CD14-positive monocyte (primary cell): ENCODE measurements at regions not wholly inside any gene's neighbourhood (a gene's known extent, or its start where the extent isn't known, plus 50 kb on each side); places are given as distances from the start of the nearest gene placed in this dataset.
"Not testable (repeated sequence)": the region's sequence is repeated elsewhere in the genome, so short reads cannot be mapped to it uniquely, and the experiment has no call there.

Experiments used
- DNase-seq, 3 donors: peaks; one replicate each; pipeline ENCODE4 v3.0.0-alpha.2; 2011 to 2022
- H2AFZ ChIP-seq: 2 replicates; pipeline ENCODE4 v1.6.0; 2012; ENCODE audit warnings: mild to moderate bottlenecking, low read depth, low read length, inconsistent platforms; ENCODE audit not compliant: insufficient read depth, poor library complexity, severe bottlenecking
- H3K27ac ChIP-seq, 2 donors: 1 replicate in 1 of 2; 2 replicates in 1 of 2; pipeline ENCODE4 v1.5.1; 2012 to 2013; ENCODE audit warnings: low read length in 2 of 2, control low read depth in 1 of 2, inconsistent platforms in 1 of 2, low read depth in 1 of 2, mild to moderate bottlenecking in 1 of 2
- H3K27me3 ChIP-seq, 2 donors: one replicate each; pipeline versions ENCODE4 v1.6.0 to v1.6.1; 2011 to 2013; ENCODE audit warnings: low read length in 2 of 2; ENCODE audit not compliant: control insufficient read depth in 2 of 2, insufficient read depth in 2 of 2
- H3K36me3 ChIP-seq, 2 donors: replicated peaks in 1 of 2; 1 replicate in 1 of 2; 2 replicates in 1 of 2; pipeline versions ENCODE4 v1.5.1 to v1.6.1; 2012 to 2013; ENCODE audit warnings: low read length in 2 of 2, control low read depth in 1 of 2, inconsistent platforms in 1 of 2, mild to moderate bottlenecking in 1 of 2; ENCODE audit not compliant: insufficient read depth in 2 of 2, control insufficient read depth in 1 of 2
- H3K4me1 ChIP-seq, 2 donors: 1 replicate in 1 of 2; 2 replicates in 1 of 2; pipeline versions ENCODE4 v1.5.1 to v1.6.1; 2012 to 2013; ENCODE audit warnings: low read length in 2 of 2, control low read depth in 1 of 2, inconsistent platforms in 1 of 2, mild to moderate bottlenecking in 1 of 2, moderate library complexity in 1 of 2; ENCODE audit not compliant: insufficient read depth in 2 of 2, control insufficient read depth in 1 of 2
- H3K4me2 ChIP-seq: replicated peaks from 2 replicates; pipeline ENCODE3; 2012; ENCODE audit warnings: low read length, moderate library complexity, mild to moderate bottlenecking; ENCODE audit not compliant: poor library complexity, severe bottlenecking; ENCODE audit errors: extremely low read depth
- H3K4me3 ChIP-seq, 3 experiments: fragments of 200-600 bp in 1 of 3; sonication (generic) in 1 of 3; replicated peaks in 1 of 3; 1 replicate in 2 of 3; 2 replicates in 1 of 3; pipeline ENCODE4 v1.5.1; 2011 to 2013; ENCODE audit warnings: low read length in 3 of 3, mild to moderate bottlenecking in 3 of 3, control low read depth in 2 of 3, low read depth in 2 of 3, inconsistent platforms in 1 of 3, moderate library complexity in 1 of 3
- H3K79me2 ChIP-seq: 2 replicates; pipeline ENCODE4 v1.6.0; 2012; ENCODE audit warnings: mild to moderate bottlenecking, control low read depth, inconsistent platforms, low read length, moderate library complexity; ENCODE audit not compliant: insufficient read depth
- H3K9ac ChIP-seq: 2 replicates; pipeline ENCODE4 v1.6.0; 2017; ENCODE audit warnings: low read length, mild to moderate bottlenecking; ENCODE audit not compliant: insufficient read depth, poor library complexity, severe bottlenecking
- H3K9me3 ChIP-seq, 2 donors: replicated peaks in 1 of 2; 1 replicate in 1 of 2; 2 replicates in 1 of 2; pipeline versions ENCODE4 v1.5.1 to v1.6.1; 2012 to 2013; ENCODE audit warnings: low read length in 2 of 2, control low read depth in 1 of 2; ENCODE audit not compliant: control insufficient read depth in 1 of 2, insufficient read depth in 1 of 2
- H4K20me1 ChIP-seq: 2 replicates; pipeline ENCODE4 v1.6.0; 2012; ENCODE audit warnings: mild to moderate bottlenecking, low read length, control low read depth, moderate library complexity; ENCODE audit not compliant: insufficient read depth
- H3K27ac Mint-ChIP-seq, 7 donors: one replicate each; pipeline ENCODE4 v1.8.0; 2020; ENCODE audit warnings: mild to moderate bottlenecking in 7 of 7, mixed read lengths in 7 of 7, moderate library complexity in 6 of 7, inconsistent platforms in 2 of 7
- H3K27me3 Mint-ChIP-seq, 3 donors: one replicate each; pipeline ENCODE4 v1.8.0; 2021 to 2022; ENCODE audit warnings: low read depth in 3 of 3, mild to moderate bottlenecking in 3 of 3, mixed read lengths in 3 of 3, moderate library complexity in 3 of 3, inconsistent platforms in 1 of 3
- H3K36me3 Mint-ChIP-seq, 2 donors: one replicate each; pipeline ENCODE4 v1.8.0; 2020; ENCODE audit warnings: mixed read lengths in 2 of 2, inconsistent platforms in 1 of 2, mild to moderate bottlenecking in 1 of 2
- H3K4me1 Mint-ChIP-seq: one replicate; pipeline ENCODE4 v1.8.0; 2020; ENCODE audit warnings: mild to moderate bottlenecking, mixed read lengths
- H3K4me3 Mint-ChIP-seq, 2 donors: one replicate each; pipeline ENCODE4 v1.8.0; 2020; ENCODE audit warnings: mild to moderate bottlenecking in 2 of 2, mixed read lengths in 2 of 2, moderate library complexity in 1 of 2
- H3K9me3 Mint-ChIP-seq, 7 donors: one replicate each; pipeline ENCODE4 v1.8.0; 2020 to 2022; ENCODE audit warnings: mixed read lengths in 7 of 7, mild to moderate bottlenecking in 6 of 7, moderate library complexity in 6 of 7, inconsistent platforms in 2 of 7
- CTCF ChIP-seq: fragments of 200-600 bp; IDR thresholded peaks from one replicate; pipeline ENCODE4 v1.8.0; 2022; ENCODE audit warnings: antibody characterized with exemption, mild to moderate bottlenecking
- WGBS: methylation state at CpG from one replicate; pipeline ENCODE4 v1.1.5; 2013; ENCODE audit warnings: missing lambda C conversion rate; ENCODE audit not compliant: insufficient coverage; 5-methylcytosine and 5-hydroxymethylcytosine counted together
- intact Hi-C, 2 donors: fragments of 100-400 bp; cut with micrococcal nuclease; formaldehyde crosslinking; loops; one replicate each; pipeline versions ENCODE4 v1.15.0 to v1.15.1; 2023

GRCh38 chr7:68222311-68222710, 1225.7 kb downstream of the TYW1 start:
- Mint-ChIP-seq H3K27me3 (peaks cover 0 to 2% (median 0%) of the 10 kb centered on the region in 3 donors), H3K27ac (no peak overlapping the region), H3K4me3 (no peak overlapping the region), H3K9me3 (peaks cover 12 to 40% (median 31%) of the 10 kb centered on the region in 7 donors), H3K4me1 (no peaks in the 10 kb centered on the region), H3K36me3 (no peaks in the 10 kb centered on the region)
- Histone ChIP-seq H3K9me3 (peaks cover 19 to 52% of the 10 kb centered on the region in 2 donors), H3K27ac (no peak overlapping the region), H3K27me3 (no peaks in the 10 kb centered on the region), H3K79me2 (no peaks in the 10 kb centered on the region), H3K36me3 (no peaks in the 10 kb centered on the region), H4K20me1 (no peaks in the 10 kb centered on the region), H2AFZ (no peak overlapping the region), H3K9ac (no peak overlapping the region), H3K4me2 (no peak overlapping the region), H3K4me1 (no peaks in the 10 kb centered on the region), H3K4me3 (no peak overlapping the region)
- TF ChIP-seq CTCF = no peak
- no peak for DNase-seq
- intact Hi-C loops = no loop called here
- WGBS = no CpG with 5 or more reads among the region's 1 CpG

GRCh38 chr7:68224041-68224741, 1227.6 kb downstream of the TYW1 start:
- H3K4me3 ChIP-seq = no peak overlapping the region
- H3K36me3 Mint-ChIP-seq = no peaks in the 10 kb centered on the region
- no peak overlapping the region for H3K27ac Mint-ChIP-seq
- no peak overlapping the region for H3K4me3 Mint-ChIP-seq
- peaks cover 7 to 46% (median 30%) of the 10 kb centered on the region in 7 donors for H3K9me3 Mint-ChIP-seq
- H3K4me1 Mint-ChIP-seq = no peaks in the 10 kb centered on the region
- no peaks in the 10 kb centered on the region for H4K20me1 ChIP-seq
- peaks cover 27 to 56% of the 10 kb centered on the region in 2 donors for H3K9me3 ChIP-seq
- WGBS = 70% methylated on average over 5 of the region's 10 CpGs
- intact Hi-C loops = no loop called here
- TF ChIP-seq CTCF = no peak
- DNase-seq = no peak
- H3K27ac ChIP-seq = no peak overlapping the region
- no peaks in the 10 kb centered on the region for H3K4me1 ChIP-seq
- H3K79me2 ChIP-seq = no peaks in the 10 kb centered on the region
- no peaks in the 10 kb centered on the region for H3K36me3 ChIP-seq
- no peak overlapping the region for H3K4me2 ChIP-seq
- H3K27me3 ChIP-seq = no peaks in the 10 kb centered on the region
- peaks cover 0 to 2% (median 0%) of the 10 kb centered on the region in 3 donors for H3K27me3 Mint-ChIP-seq
- no peak overlapping the region for H2AFZ ChIP-seq
- H3K9ac ChIP-seq = no peak overlapping the region

GRCh38 chr7:68231011-68231410, 1234.4 kb downstream of the TYW1 start:
- H4K20me1 ChIP-seq, H3K27ac Mint-ChIP-seq, H3K79me2 ChIP-seq, H3K4me2 ChIP-seq, H3K36me3 ChIP-seq, H3K4me1 Mint-ChIP-seq, H3K9ac ChIP-seq, H3K4me3 Mint-ChIP-seq, H3K27ac ChIP-seq, H3K36me3 Mint-ChIP-seq, H3K27me3 ChIP-seq, H3K27me3 Mint-ChIP-seq, intact Hi-C loops, H3K4me1 ChIP-seq, DNase-seq, H2AFZ ChIP-seq, H3K4me3 ChIP-seq: not testable (repeated sequence)
- H3K9me3 ChIP-seq = peaks cover 16 to 32% of the 10 kb centered on the region in 2 donors
- H3K9me3 Mint-ChIP-seq = peaks cover 9 to 36% (median 19%) of the 10 kb centered on the region in 7 donors
- 86% methylated on average over 20 of the region's 28 CpGs for WGBS
